ENCODE measurements at regions not wholly inside any gene's neighbourhood (a gene's known extent, or its start where the extent isn't known, plus 50 kb on each side); places are given as distances from the start of the nearest gene placed in this dataset.

GRCh38 chr5:160506006-160507004 is 84.7 kb downstream of the PTTG1 start:
- H3K9me3 ChIP-seq, result no peaks in the 10 kb centered on the region
- DNase-seq (ENCODE audit: low spot score), result peak; percentile 73
- H3K27ac ChIP-seq, result no peak overlapping the region
- H3K36me3 ChIP-seq, result no peaks in the 10 kb centered on the region
- H3K4me3 ChIP-seq, result no peak overlapping the region
- H3K4me1 ChIP-seq, result peaks cover 0 to 9% of the 10 kb centered on the region in 2 donors
- TF ChIP-seq CTCF (IDR thresholded peaks at IDR 0.05), result no peak
- no peaks in the 10 kb centered on the region for H3K27me3 ChIP-seq

GRCh38 chr5:160507221-160507721 is 85.6 kb downstream of the PTTG1 start:
- Histone ChIP-seq H3K4me1 (peaks cover 0 to 9% of the 10 kb centered on the region in 2 donors), H3K9me3 (no peaks in the 10 kb centered on the region), H3K36me3 (no peaks in the 10 kb centered on the region), H3K27ac (no peak overlapping the region), H3K4me3 (no peak overlapping the region), H3K27me3 (no peaks in the 10 kb centered on the region)
- no peak for TF ChIP-seq CTCF (IDR thresholded peaks at IDR 0.05)
- DNase-seq (ENCODE audit: low spot score), result no peak

- no peak overlapping the region for H3K4me3 ChIP-seq
- no peak overlapping the region for H3K27ac ChIP-seq
- peaks cover 0 to 9% of the 10 kb centered on the region in 2 donors for H3K4me1 ChIP-seq
- no peaks in the 10 kb centered on the region for H3K27me3 ChIP-seq
- no peaks in the 10 kb centered on the region for H3K9me3 ChIP-seq
- H3K36me3 ChIP-seq, result no peaks in the 10 kb centered on the region
- DNase-seq (ENCODE audit: low spot score), result peak; percentile 68
- TF ChIP-seq CTCF (IDR thresholded peaks at IDR 0.05), result peak; percentile 81 to 90
These were observed 87.2 kb downstream of the PTTG1 start for GRCh38 chr5:160508780-160509361.

GRCh38 chr5:160511280-160511929 is 89.8 kb downstream of the PTTG1 start:
- no peak for TF ChIP-seq CTCF (IDR thresholded peaks at IDR 0.05)
- Histone ChIP-seq H3K36me3 (no peaks in the 10 kb centered on the region), H3K4me3 (no peak overlapping the region), H3K9me3 (no peaks in the 10 kb centered on the region), H3K4me1 (peaks cover 0 to 9% of the 10 kb centered on the region in 2 donors), H3K27me3 (no peaks in the 10 kb centered on the region), H3K27ac (no peak overlapping the region)
- DNase-seq (ENCODE audit: low spot score), result no peak

MicroRNAs in the stretch of these regions (microRNA counts, 767-probe panel; counts per million panel counts)
- microRNA hsa-miR-146a-5p, result 1,414 to 2,402 counts per million in 2 donors
